ENCODE measurements at regions not wholly inside any gene's neighbourhood (a gene's known extent, or its start where the extent isn't known, plus 50 kb on each side); places are given as distances from the start of the nearest gene placed in this dataset.

GRCh38 chr18:44411262-44411905 is 269.3 kb upstream of the SETBP1 start:
- ATAC-seq, result no peak
- no peak overlapping the region for H3K4me2 ChIP-seq (ENCODE audit: low read length)
- no peak overlapping the region for H3K4me3 ChIP-seq (replicated peaks in 1 of 2; ENCODE audit: low read depth in 1 of 2, low read length in 2 of 2)
- TF ChIP-seq CEBPB (IDR thresholded peaks at IDR 0.05; ENCODE audit: low read depth) (no peak), CTCF (IDR thresholded peaks at IDR 0.05 in 2 of 3, conservative IDR thresholded peaks at IDR 0.05 in 1 of 3; ENCODE audit: borderline replicate concordance in 1 of 3, insufficient read depth in 1 of 3, low read depth in 2 of 3, low read length in 2 of 3) (no peak), ELF1 (IDR thresholded peaks at IDR 0.05; ENCODE audit: borderline replicate concordance, low read depth) (no peak), YY1 (IDR thresholded peaks at IDR 0.05; ENCODE audit: extremely low read depth, insufficient replicate concordance, low read depth, low read length) (no peak), TCF7L2 (IDR thresholded peaks at IDR 0.05; ENCODE audit: borderline replicate concordance, extremely low read depth, insufficient read depth, insufficient read length) (no peak), ZFX (IDR thresholded peaks at IDR 0.05) (no peak), EZH2phosphoT487 (IDR thresholded peaks at IDR 0.05; ENCODE audit: borderline replicate concordance) (no peak), RAD21 (IDR thresholded peaks at IDR 0.05; ENCODE audit: low read depth) (no peak), ZNF274 (IDR thresholded peaks at IDR 0.05; ENCODE audit: low read depth, low read length) (no peak), EZH2 (IDR thresholded peaks at IDR 0.05) (no peak), ATF3 (IDR thresholded peaks at IDR 0.05) (no peak), JUND (IDR thresholded peaks at IDR 0.05) (no peak)
- no peak overlapping the region for H3K27ac ChIP-seq (ENCODE audit: low read depth, low read length)
- RAD21 ChIA-PET (ENCODE audit: low non-redundant PET in 1 of 2, low total read pairs in 2 of 2, uncharacterized antibody in 2 of 2, unreplicated experiment in 2 of 2), result no interaction called here
- H3K9ac ChIP-seq (ENCODE audit: low read length), result no peak overlapping the region
- H2AFZ ChIP-seq (ENCODE audit: low read depth, low read length, poor library complexity, severe bottlenecking), result no peak overlapping the region
- BruUV-seq (replicated peaks), result no TSS peak
- no peaks in the 10 kb centered on the region for H3K36me3 ChIP-seq (ENCODE audit: control insufficient read depth in 1 of 2, insufficient read depth in 2 of 2, low read length in 2 of 2)
- intact Hi-C loops (cut with micrococcal nuclease), result no loop called here
- H3K4me1 ChIP-seq (ENCODE audit: control insufficient read depth in 1 of 2, insufficient read depth in 2 of 2, low read length in 2 of 2), result no peaks in the 10 kb centered on the region
- H3K79me2 ChIP-seq (ENCODE audit: insufficient read depth, low read length), result no peaks in the 10 kb centered on the region
- CTCF ChIA-PET, result no interaction called here
- H3K27me3 ChIP-seq (ENCODE audit: insufficient read depth, low read length), result no peaks in the 10 kb centered on the region
- no peak for DNase-seq (ENCODE audit: low read depth, low spot score)
- H4K20me1 ChIP-seq (ENCODE audit: insufficient read depth), result no peaks in the 10 kb centered on the region
- H3K9me2 ChIP-seq (ENCODE audit: insufficient read depth), result no peaks in the 10 kb centered on the region
- H3K9me3 ChIP-seq (ENCODE audit: control insufficient read depth in 1 of 2, insufficient read depth in 1 of 2, low read depth in 1 of 2, low read length in 2 of 2), result peaks cover 5 to 22% of the 10 kb centered on the region in 2 experiments; a peak in 2 of 4 replicates
- POLR2A ChIA-PET, result no interaction called here

Data from HCT116 (cell line).